K562 (cell line): ENCODE measurements at regions not wholly inside any gene's neighbourhood (a gene's known extent, or its start where the extent isn't known, plus 50 kb on each side); places are given as distances from the start of the nearest gene placed in this dataset.

Source experiments
- ATAC-seq: fragments of 200-7000 bp; cut with Tn5 transposase; 3 replicates; pipeline ENCODE4 v1.9.1; 2020; ENCODE audit warnings: moderate library complexity
- BruUV-seq: library from RNA; stranded (reverse); fragments of 400-500 nt; replicated peaks from 2 replicates; lab custom pipeline; 2021; lab: Mats Ljungman, UMichigan
- CTCF ChIA-PET: fragments of 300-600 bp; formaldehyde crosslinking; extraction: SDS; loops from one replicate; lab custom pipeline; 2021; ENCODE audit warnings: low intra/inter-chr PET ratio; lab: Yijun Ruan, JAX
- POLR2A ChIA-PET: fragments of 300-600, 350-650 bp; sonication (Branson Sonifier 250); formaldehyde crosslinking; extraction: SDS; loops from one replicate; lab custom pipeline; 2021; ENCODE audit warnings: antibody characterized with exemption, inconsistent platforms; lab: Yijun Ruan, JAX
- DNase-seq, 4 experiments: peaks; one replicate each; pipeline versions ENCODE4 v3.0.0 to v3.0.0-alpha.2; 2011 to 2018; ENCODE audit warnings: low spot score in 3 of 4, mixed read lengths in 3 of 4; ENCODE audit errors: extremely low read depth in 1 of 4
- FAIRE-seq: peaks from 2 replicates; lab custom pipeline; 2011; peaks lifted over from hg19 to GRCh38; lab: Jason Lieb, UNC
- H2AFZ ChIP-seq: 2 replicates; pipeline ENCODE4 v1.6.0; 2011; ENCODE audit warnings: low read depth, low read length, control low read depth, inconsistent platforms
- H3K27ac ChIP-seq: fragments of 200-600 bp; 3 replicates; pipeline ENCODE4 v1.8.0; 2011; ENCODE audit warnings: low read depth, mild to moderate bottlenecking, control low read depth, inconsistent platforms, low read length, moderate library complexity, mixed read lengths; ENCODE audit errors: extremely low read depth
- H3K27me3 ChIP-seq, 2 experiments: fragments of 300-600 bp in 1 of 2; 2 replicates in 1 of 2; 3 replicates in 1 of 2; pipeline versions ENCODE4 v1.6.0 to v1.8.0; 2011; ENCODE audit warnings: inconsistent platforms in 2 of 2, low read length in 2 of 2, mild to moderate bottlenecking in 1 of 2, mixed read lengths in 1 of 2, moderate library complexity in 1 of 2; ENCODE audit not compliant: control insufficient read depth in 2 of 2, insufficient read depth in 2 of 2
- H3K36me3 ChIP-seq: fragments of 300-600 bp; 3 replicates; pipeline ENCODE4 v1.8.0; 2011; ENCODE audit warnings: mild to moderate bottlenecking, low read length, inconsistent platforms; ENCODE audit not compliant: control insufficient read depth, insufficient read depth
- H3K4me1 ChIP-seq, 2 experiments: fragments of 200-600 bp in 1 of 2; replicated peaks in 1 of 2; 2 replicates in 1 of 2; 3 replicates in 1 of 2; pipeline versions ENCODE4 v1.5.1 to v1.8.0; 2011; ENCODE audit warnings: inconsistent platforms in 2 of 2, low read length in 2 of 2, mild to moderate bottlenecking in 1 of 2, mixed read lengths in 1 of 2, moderate library complexity in 1 of 2; ENCODE audit not compliant: control insufficient read depth in 2 of 2, insufficient read depth in 2 of 2
- H3K4me2 ChIP-seq: 2 replicates; pipeline ENCODE4 v1.6.1; 2011; ENCODE audit warnings: low read length, control low read depth, inconsistent platforms, mixed read lengths; ENCODE audit not compliant: insufficient read depth
- H3K4me3 ChIP-seq: fragments of 200-600 bp; sonication (generic), shearing (Covaris generic); 2 replicates; pipeline ENCODE4 v1.5.1; 2016; ENCODE audit warnings: control low read depth, inconsistent platforms
- H3K79me2 ChIP-seq: fragments of 200-600 bp; 3 replicates; pipeline ENCODE4 v1.8.0; 2011; ENCODE audit warnings: low read length, inconsistent platforms; ENCODE audit not compliant: control insufficient read depth, insufficient read depth
- H3K9ac ChIP-seq, 2 experiments: 2 replicates each; pipeline versions ENCODE4 v1.6.0 to v1.6.1; 2011; ENCODE audit warnings: low read depth in 2 of 2, low read length in 2 of 2, control low read depth in 1 of 2, inconsistent platforms in 1 of 2, mild to moderate bottlenecking in 1 of 2, mixed read lengths in 1 of 2; ENCODE audit not compliant: insufficient read depth in 1 of 2
- H3K9me1 ChIP-seq: one replicate; pipeline ENCODE4 v1.6.0; 2011; ENCODE audit warnings: inconsistent platforms, mild to moderate bottlenecking, low read length, moderate library complexity; ENCODE audit not compliant: control insufficient read depth, insufficient read depth
- H3K9me3 ChIP-seq: replicated peaks from 2 replicates; pipeline ENCODE4 v1.5.1; 2011; ENCODE audit warnings: low read depth, low read length, inconsistent platforms; ENCODE audit not compliant: control insufficient read depth, insufficient read depth
- H4K20me1 ChIP-seq: replicated peaks from 2 replicates; pipeline ENCODE4 v1.6.1; 2011; ENCODE audit warnings: low read length, inconsistent platforms, mixed read lengths; ENCODE audit not compliant: control insufficient read depth, insufficient read depth
- FOS ChIP-seq: IDR thresholded peaks from 3 replicates; pipeline ENCODE4 v1.6.1; 2011; ENCODE audit not compliant: insufficient read length; ENCODE audit errors: extremely low read depth
- FOSL1 ChIP-seq: fragments of 200-800 bp; sonication (Bioruptor generic); conservative IDR thresholded peaks from 2 replicates; pipeline ENCODE4 v1.6.1; 2016; ENCODE audit warnings: missing genetic modification characterization, missing compliant biosample characterization
- KLF13 ChIP-seq: fragments of 450-650 bp; IDR thresholded peaks from 2 replicates; pipeline ENCODE4 v1.6.1; 2016; ENCODE audit warnings: missing genetic modification characterization, low read depth, mild to moderate bottlenecking, missing compliant biosample characterization, moderate library complexity, borderline replicate concordance
- MED1 ChIP-seq: sonication (generic); formaldehyde crosslinking; IDR thresholded peaks from 2 replicates; pipeline ENCODE4 v1.8.1; 2023; ENCODE audit warnings: missing genetic modification reagents, borderline replicate concordance
- MEIS2 ChIP-seq: fragments of 450-650 bp; IDR thresholded peaks from 2 replicates; pipeline ENCODE4 v1.6.1; 2014; ENCODE audit warnings: mild to moderate bottlenecking; ENCODE audit not compliant: partially characterized antibody
- NCOA6 ChIP-seq: fragments of 450-650 bp; IDR thresholded peaks from 2 replicates; pipeline ENCODE4 v1.6.1; 2017; ENCODE audit warnings: mild to moderate bottlenecking
- SETDB1 ChIP-seq: IDR thresholded peaks from one replicate; pipeline ENCODE4 v1.6.1; 2012; ENCODE audit warnings: low read length, control low read depth, inconsistent platforms
- XRCC4 ChIP-seq: IDR thresholded peaks from one replicate; pipeline ENCODE4 v1.6.1; 2011; ENCODE audit not compliant: insufficient read depth, insufficient read length; ENCODE audit errors: extremely low read depth
- ZNF175 ChIP-seq: fragments of 200-800 bp; sonication (Bioruptor generic); IDR thresholded peaks from 2 replicates; pipeline ENCODE4 v1.6.1; 2016; ENCODE audit warnings: low read depth, mild to moderate bottlenecking, missing genetic modification characterization, missing compliant biosample characterization
- WGBS: fragments of 100-300 bp; shearing (Covaris generic); methylation state at CpG from one replicate; pipeline ENCODE4 v1.1.6; 2016; ENCODE audit warnings: low coverage, mixed read lengths; ENCODE audit not compliant: insufficient coverage; ENCODE audit errors: missing lambda C conversion rate; 5-methylcytosine and 5-hydroxymethylcytosine counted together
- in situ Hi-C: fragments of 300-500 bp; cut with MboI; formaldehyde crosslinking; loops from 4 replicates; pipeline ENCODE4 v1.15.0; 2018; ENCODE audit warnings: inconsistent platforms, mixed read lengths
- intact Hi-C: fragments of 100-400 bp; cut with micrococcal nuclease; formaldehyde crosslinking; loops from 2 replicates; pipeline ENCODE4 v1.14.2; 2022

GRCh38 chr4:137283737-137284136 is 248.6 kb downstream of the PCDH18 start:
- H3K4me2 ChIP-seq = no peak overlapping the region
- no peaks in the 10 kb centered on the region for H4K20me1 ChIP-seq
- intact Hi-C loops = no loop called here
- BruUV-seq = no TSS peak
- FAIRE-seq (peak; percentile 26), DNase-seq (no peak), ATAC-seq (no peak)
- TF ChIP-seq ZNF175 (CRISPR knock-in tag) = no peak
- no peak for TF ChIP-seq MEIS2
- TF ChIP-seq KLF13 = no peak
- H3K4me1 ChIP-seq = no peaks in the 10 kb centered on the region
- in situ Hi-C loops = no loop called here
- no peak overlapping the region for H3K27ac ChIP-seq
- H2AFZ ChIP-seq = no peak overlapping the region
- no peaks in the 10 kb centered on the region for H3K36me3 ChIP-seq
- no peak overlapping the region for H3K9ac ChIP-seq
- no peaks in the 10 kb centered on the region for H3K9me1 ChIP-seq
- ChIA-PET POLR2A (no interaction called here), CTCF (no interaction called here)
- no peaks in the 10 kb centered on the region for H3K27me3 ChIP-seq
- no peak overlapping the region for H3K4me3 ChIP-seq
- no peaks in the 10 kb centered on the region for H3K79me2 ChIP-seq
- no peaks in the 10 kb centered on the region for H3K9me3 ChIP-seq

GRCh38 chr4:137278431-137278830 is 253.9 kb downstream of the PCDH18 start:
- BruUV-seq = no TSS peak
- no peak for FAIRE-seq
- no peak overlapping the region for H3K4me2 ChIP-seq
- H3K27me3 ChIP-seq = no peaks in the 10 kb centered on the region
- CTCF ChIA-PET = no interaction called here
- H3K27ac ChIP-seq = no peak overlapping the region
- no peaks in the 10 kb centered on the region for H3K9me1 ChIP-seq
- TF ChIP-seq MED1 (CRISPR knock-in tag) (no peak), NCOA6 (no peak), FOS (no peak), SETDB1 (no peak), FOSL1 (no peak), XRCC4 (no peak)
- TF ChIP-seq, all 486 proteins: peak for 0
- intact Hi-C loops (no loop called here), in situ Hi-C loops (no loop called here)
- no peaks in the 10 kb centered on the region for H3K36me3 ChIP-seq
- no peaks in the 10 kb centered on the region for H4K20me1 ChIP-seq
- ATAC-seq (no peak), DNase-seq (no peak)
- no peaks in the 10 kb centered on the region for H3K9me3 ChIP-seq
- no peak overlapping the region for H2AFZ ChIP-seq
- POLR2A ChIA-PET = no interaction called here
- 0% methylated on average over 1 of the region's 1 CpG for WGBS
- H3K79me2 ChIP-seq = no peaks in the 10 kb centered on the region
- no peaks in the 10 kb centered on the region for H3K4me1 ChIP-seq
- no peak overlapping the region for H3K9ac ChIP-seq
- no peak overlapping the region for H3K4me3 ChIP-seq
